OCI-LY1 (cell line): ENCODE measurements at regions not wholly inside any gene's neighbourhood (a gene's known extent, or its start where the extent isn't known, plus 50 kb on each side); places are given as distances from the start of the nearest gene placed in this dataset.

Source experiments
- H2AFZ ChIP-seq: fragments of 200-600 bp; sonication (generic), shearing (Covaris generic); 2 replicates; pipeline ENCODE4 v1.6.0; 2014; ENCODE audit warnings: antibody characterized with exemption, mild to moderate bottlenecking, low read length
- H3F3A ChIP-seq: fragments of 200-600 bp; sonication (generic), shearing (Covaris generic); 2 replicates; pipeline ENCODE4 v1.6.0; 2014; ENCODE audit warnings: mild to moderate bottlenecking, antibody characterized with exemption, low read length, moderate library complexity; ENCODE audit not compliant: insufficient read depth
- H3K27ac ChIP-seq: fragments of 200-600 bp; sonication (generic); 2 replicates; pipeline ENCODE4 v1.5.1; 2014; ENCODE audit warnings: low read length, mixed run types, mild to moderate bottlenecking, low read depth; ENCODE audit not compliant: poor library complexity, severe bottlenecking
- H3K27me3 ChIP-seq: fragments of 200-600 bp; sonication (generic); 2 replicates; pipeline ENCODE4 v1.6.0; 2014; ENCODE audit warnings: antibody characterized with exemption, mild to moderate bottlenecking, low read length, moderate library complexity; ENCODE audit not compliant: insufficient read depth
- H3K36me3 ChIP-seq: fragments of 200-600 bp; sonication (generic); 2 replicates; pipeline ENCODE4 v1.6.1; 2014; ENCODE audit warnings: mild to moderate bottlenecking, antibody characterized with exemption, low read length, moderate library complexity, mixed read lengths; ENCODE audit not compliant: insufficient read depth
- H3K4me1 ChIP-seq: fragments of 200-600 bp; sonication (generic); 2 replicates; pipeline ENCODE4 v1.5.1; 2014; ENCODE audit warnings: mild to moderate bottlenecking, low read length, moderate library complexity; ENCODE audit not compliant: insufficient read depth, severe bottlenecking
- H3K4me2 ChIP-seq: fragments of 200-600 bp; sonication (generic), shearing (Covaris generic); 2 replicates; pipeline ENCODE4 v1.6.1; 2014; ENCODE audit warnings: low read length
- H3K4me3 ChIP-seq: fragments of 200-600 bp; sonication (generic); 2 replicates; pipeline ENCODE4 v1.5.1; 2014; ENCODE audit warnings: low read length, low read depth, mild to moderate bottlenecking, mixed read lengths; ENCODE audit not compliant: poor library complexity, severe bottlenecking
- H3K79me2 ChIP-seq: fragments of 200-600 bp; shearing (Covaris generic); 2 replicates; pipeline ENCODE4 v1.6.1; 2016; ENCODE audit warnings: mixed run types, low read length, mixed read lengths; ENCODE audit not compliant: insufficient read depth
- H3K9ac ChIP-seq: fragments of 200-600 bp; sonication (generic), shearing (Covaris generic); 2 replicates; pipeline ENCODE4 v1.6.1; 2014; ENCODE audit warnings: mild to moderate bottlenecking, low read length, mixed read lengths
- H3K9me2 ChIP-seq: fragments of 200-600 bp; sonication (generic), shearing (Covaris generic); 2 replicates; pipeline ENCODE4 v1.6.1; 2014; ENCODE audit warnings: low read depth, mild to moderate bottlenecking, low read length, mixed read lengths
- H3K9me3 ChIP-seq: fragments of 200-600 bp; shearing (Covaris generic); 2 replicates; pipeline ENCODE4 v1.6.1; 2014; ENCODE audit warnings: low read length, mixed read lengths
- H4K20me1 ChIP-seq: fragments of 200-600 bp; sonication (generic), shearing (Covaris generic); 2 replicates; pipeline ENCODE4 v1.6.0; 2016; ENCODE audit warnings: mild to moderate bottlenecking, low read length; ENCODE audit not compliant: insufficient read depth
- CTCF ChIP-seq: fragments of 200-600 bp; sonication (generic), shearing (Covaris generic); IDR thresholded peaks from 2 replicates; pipeline ENCODE4 v1.5.1; 2017; ENCODE audit warnings: mild to moderate bottlenecking, antibody characterized with exemption, low read length, moderate library complexity, mixed read lengths
- EZH2 ChIP-seq: fragments of 200-600 bp; sonication (generic), shearing (Covaris generic); IDR thresholded peaks from 2 replicates; pipeline ENCODE4 v1.8.0; 2017; ENCODE audit warnings: borderline replicate concordance, mixed run types, mild to moderate bottlenecking, antibody characterized with exemption, low read length, moderate library complexity, mixed read lengths

- H3F3A ChIP-seq = no peaks in the 10 kb centered on the region
- no peak for TF ChIP-seq CTCF
- no peak for TF ChIP-seq EZH2
- H3K9me2 ChIP-seq = no peaks in the 10 kb centered on the region
- no peak overlapping the region for H2AFZ ChIP-seq
- H3K9me3 ChIP-seq = no peaks in the 10 kb centered on the region
- H3K27ac ChIP-seq = no peak overlapping the region
- H3K4me3 ChIP-seq = no peak overlapping the region
- no peak overlapping the region for H3K9ac ChIP-seq
- H3K4me2 ChIP-seq = no peak overlapping the region
- no peaks in the 10 kb centered on the region for H3K79me2 ChIP-seq
- H4K20me1 ChIP-seq = no peaks in the 10 kb centered on the region
- H3K36me3 ChIP-seq = no peaks in the 10 kb centered on the region
- H3K4me1 ChIP-seq = no peaks in the 10 kb centered on the region
- H3K27me3 ChIP-seq = no peaks in the 10 kb centered on the region
Measured at GRCh38 chr16:86960266-86960665, 356.9 kb downstream of the C16orf95 start.

GRCh38 chr16:86961171-86961601 is 356.0 kb downstream of the C16orf95 start:
- Histone ChIP-seq H3K79me2 (no peaks in the 10 kb centered on the region), H3K4me2 (no peak overlapping the region), H3K4me3 (no peak overlapping the region), H2AFZ (no peak overlapping the region), H3K9ac (no peak overlapping the region), H3K27me3 (no peaks in the 10 kb centered on the region), H3K9me2 (no peaks in the 10 kb centered on the region), H3K27ac (no peak overlapping the region), H3F3A (no peaks in the 10 kb centered on the region), H3K4me1 (no peaks in the 10 kb centered on the region), H3K9me3 (no peaks in the 10 kb centered on the region), H3K36me3 (no peaks in the 10 kb centered on the region), H4K20me1 (no peaks in the 10 kb centered on the region)
- TF ChIP-seq CTCF (no peak), EZH2 (no peak)

- Histone ChIP-seq H3K36me3 (no peaks in the 10 kb centered on the region), H3K4me1 (no peaks in the 10 kb centered on the region), H3F3A (no peaks in the 10 kb centered on the region), H3K4me3 (no peak overlapping the region), H3K9me3 (no peaks in the 10 kb centered on the region), H4K20me1 (no peaks in the 10 kb centered on the region), H3K27ac (no peak overlapping the region), H3K27me3 (no peaks in the 10 kb centered on the region), H2AFZ (no peak overlapping the region), H3K4me2 (no peak overlapping the region), H3K9me2 (no peaks in the 10 kb centered on the region), H3K9ac (no peak overlapping the region), H3K79me2 (no peaks in the 10 kb centered on the region)
- no peak for TF ChIP-seq CTCF
- no peak for TF ChIP-seq EZH2
Measured at GRCh38 chr16:86962259-86962658, 354.9 kb downstream of the C16orf95 start.
